NB4 (cell line): ENCODE measurements at regions not wholly inside any gene's neighbourhood (a gene's known extent, or its start where the extent isn't known, plus 50 kb on each side); places are given as distances from the start of the nearest gene placed in this dataset.
"Not testable (repeated sequence)": the region's sequence is repeated elsewhere in the genome, so short reads cannot be mapped to it uniquely, and the experiment has no call there.

Experiments
- TF ChIP-seq, protein P1 (sequence below): IDR thresholded peaks from one replicate; pipeline ENCODE4 v1.5.1; 2012; ENCODE audit warnings: low read depth, low read length
- TF ChIP-seq, protein P2 (sequence below): IDR thresholded peaks from 2 replicates; pipeline ENCODE4 v1.6.1; 2011; ENCODE audit warnings: low read depth, low read length

DNA sequence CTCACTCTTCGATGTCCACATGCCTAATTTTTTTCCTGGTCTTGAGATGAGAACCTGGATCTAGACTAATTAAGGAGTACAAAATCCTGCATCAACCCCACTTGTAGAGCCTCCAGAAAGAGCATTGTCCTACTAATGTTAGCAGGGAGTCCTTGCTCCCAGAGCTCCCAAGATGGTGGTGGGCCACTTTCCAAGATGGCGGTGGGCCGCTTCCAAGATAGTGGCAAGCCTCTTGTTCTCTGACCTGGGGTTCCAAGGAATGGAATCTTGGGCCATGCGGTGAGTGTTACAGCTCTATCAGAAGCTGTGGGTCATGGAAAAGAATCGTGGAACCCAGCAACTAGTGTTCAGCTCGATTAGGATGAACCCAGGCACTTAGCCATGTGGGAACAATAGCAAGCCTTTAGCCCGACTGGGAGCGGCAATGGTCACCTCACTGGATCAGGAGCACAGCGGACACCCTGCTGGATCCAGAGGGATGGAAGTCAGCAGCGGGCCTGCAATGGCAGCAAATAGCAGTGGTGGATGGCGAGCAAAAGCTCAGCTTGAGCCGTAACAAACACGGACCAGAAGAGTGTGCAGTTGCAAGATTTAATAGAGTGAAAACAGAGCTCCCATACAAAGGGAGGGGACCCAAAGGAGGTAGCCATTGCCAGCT is 1997.5 kb upstream of the RAG2 start:
- TF ChIP-seq, protein P1, sequence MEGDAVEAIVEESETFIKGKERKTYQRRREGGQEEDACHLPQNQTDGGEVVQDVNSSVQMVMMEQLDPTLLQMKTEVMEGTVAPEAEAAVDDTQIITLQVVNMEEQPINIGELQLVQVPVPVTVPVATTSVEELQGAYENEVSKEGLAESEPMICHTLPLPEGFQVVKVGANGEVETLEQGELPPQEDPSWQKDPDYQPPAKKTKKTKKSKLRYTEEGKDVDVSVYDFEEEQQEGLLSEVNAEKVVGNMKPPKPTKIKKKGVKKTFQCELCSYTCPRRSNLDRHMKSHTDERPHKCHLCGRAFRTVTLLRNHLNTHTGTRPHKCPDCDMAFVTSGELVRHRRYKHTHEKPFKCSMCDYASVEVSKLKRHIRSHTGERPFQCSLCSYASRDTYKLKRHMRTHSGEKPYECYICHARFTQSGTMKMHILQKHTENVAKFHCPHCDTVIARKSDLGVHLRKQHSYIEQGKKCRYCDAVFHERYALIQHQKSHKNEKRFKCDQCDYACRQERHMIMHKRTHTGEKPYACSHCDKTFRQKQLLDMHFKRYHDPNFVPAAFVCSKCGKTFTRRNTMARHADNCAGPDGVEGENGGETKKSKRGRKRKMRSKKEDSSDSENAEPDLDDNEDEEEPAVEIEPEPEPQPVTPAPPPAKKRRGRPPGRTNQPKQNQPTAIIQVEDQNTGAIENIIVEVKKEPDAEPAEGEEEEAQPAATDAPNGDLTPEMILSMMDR: not testable (repeated sequence)
- TF ChIP-seq, protein P2, sequence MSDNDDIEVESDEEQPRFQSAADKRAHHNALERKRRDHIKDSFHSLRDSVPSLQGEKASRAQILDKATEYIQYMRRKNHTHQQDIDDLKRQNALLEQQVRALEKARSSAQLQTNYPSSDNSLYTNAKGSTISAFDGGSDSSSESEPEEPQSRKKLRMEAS: not testable (repeated sequence)
